Peyer's patch (tissue), 4 donors: ENCODE measurements at regions not wholly inside any gene's neighbourhood (a gene's known extent, or its start where the extent isn't known, plus 50 kb on each side); places are given as distances from the start of the nearest gene placed in this dataset.

Experiments used
- POLR2A ChIP-seq, 2 donors: fragments of 450-650 bp; IDR thresholded peaks; one replicate each; pipeline ENCODE4 v1.5.1; 2017; ENCODE audit warnings: antibody characterized with exemption in 2 of 2, mild to moderate bottlenecking in 2 of 2, moderate library complexity in 2 of 2
- TF ChIP-seq, protein P1 (sequence below), 6 experiments: fragments of 450-650 bp in 4 of 6; fragments of 200-600 bp in 2 of 6; sonication (generic) in 1 of 6; IDR thresholded peaks; one replicate each; pipeline ENCODE4 v1.5.1; 2017 to 2019; ENCODE audit warnings: antibody characterized with exemption in 6 of 6, mild to moderate bottlenecking in 3 of 6, moderate library complexity in 1 of 6

DNA sequence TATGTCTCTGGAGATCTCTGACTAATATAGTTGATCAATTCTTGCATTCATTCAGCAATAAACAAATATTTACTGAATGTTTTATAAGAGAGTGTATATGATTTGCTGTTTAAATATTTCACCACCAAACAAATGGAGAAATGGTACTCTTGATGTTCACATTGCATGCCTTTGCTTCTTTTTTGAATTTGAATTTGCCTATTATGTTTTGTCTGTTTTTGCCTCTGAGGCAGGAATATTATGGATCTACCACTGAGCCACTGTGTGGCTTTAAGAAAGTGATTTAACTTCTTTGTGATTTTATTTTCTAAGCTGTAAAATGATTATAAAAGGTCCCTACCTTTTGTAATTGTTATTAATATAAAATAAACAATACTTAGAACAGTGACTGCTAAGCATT lies 345.0 kb downstream of the DOK5 start:
- TF ChIP-seq, protein P1, sequence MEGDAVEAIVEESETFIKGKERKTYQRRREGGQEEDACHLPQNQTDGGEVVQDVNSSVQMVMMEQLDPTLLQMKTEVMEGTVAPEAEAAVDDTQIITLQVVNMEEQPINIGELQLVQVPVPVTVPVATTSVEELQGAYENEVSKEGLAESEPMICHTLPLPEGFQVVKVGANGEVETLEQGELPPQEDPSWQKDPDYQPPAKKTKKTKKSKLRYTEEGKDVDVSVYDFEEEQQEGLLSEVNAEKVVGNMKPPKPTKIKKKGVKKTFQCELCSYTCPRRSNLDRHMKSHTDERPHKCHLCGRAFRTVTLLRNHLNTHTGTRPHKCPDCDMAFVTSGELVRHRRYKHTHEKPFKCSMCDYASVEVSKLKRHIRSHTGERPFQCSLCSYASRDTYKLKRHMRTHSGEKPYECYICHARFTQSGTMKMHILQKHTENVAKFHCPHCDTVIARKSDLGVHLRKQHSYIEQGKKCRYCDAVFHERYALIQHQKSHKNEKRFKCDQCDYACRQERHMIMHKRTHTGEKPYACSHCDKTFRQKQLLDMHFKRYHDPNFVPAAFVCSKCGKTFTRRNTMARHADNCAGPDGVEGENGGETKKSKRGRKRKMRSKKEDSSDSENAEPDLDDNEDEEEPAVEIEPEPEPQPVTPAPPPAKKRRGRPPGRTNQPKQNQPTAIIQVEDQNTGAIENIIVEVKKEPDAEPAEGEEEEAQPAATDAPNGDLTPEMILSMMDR (IDR thresholded peaks at IDR 0.05) = no peak
- TF ChIP-seq POLR2A (IDR thresholded peaks at IDR 0.05) = no peak
